ENCODE measurements at regions not wholly inside any gene's neighbourhood (a gene's known extent, or its start where the extent isn't known, plus 50 kb on each side); places are given as distances from the start of the nearest gene placed in this dataset.

DNA sequence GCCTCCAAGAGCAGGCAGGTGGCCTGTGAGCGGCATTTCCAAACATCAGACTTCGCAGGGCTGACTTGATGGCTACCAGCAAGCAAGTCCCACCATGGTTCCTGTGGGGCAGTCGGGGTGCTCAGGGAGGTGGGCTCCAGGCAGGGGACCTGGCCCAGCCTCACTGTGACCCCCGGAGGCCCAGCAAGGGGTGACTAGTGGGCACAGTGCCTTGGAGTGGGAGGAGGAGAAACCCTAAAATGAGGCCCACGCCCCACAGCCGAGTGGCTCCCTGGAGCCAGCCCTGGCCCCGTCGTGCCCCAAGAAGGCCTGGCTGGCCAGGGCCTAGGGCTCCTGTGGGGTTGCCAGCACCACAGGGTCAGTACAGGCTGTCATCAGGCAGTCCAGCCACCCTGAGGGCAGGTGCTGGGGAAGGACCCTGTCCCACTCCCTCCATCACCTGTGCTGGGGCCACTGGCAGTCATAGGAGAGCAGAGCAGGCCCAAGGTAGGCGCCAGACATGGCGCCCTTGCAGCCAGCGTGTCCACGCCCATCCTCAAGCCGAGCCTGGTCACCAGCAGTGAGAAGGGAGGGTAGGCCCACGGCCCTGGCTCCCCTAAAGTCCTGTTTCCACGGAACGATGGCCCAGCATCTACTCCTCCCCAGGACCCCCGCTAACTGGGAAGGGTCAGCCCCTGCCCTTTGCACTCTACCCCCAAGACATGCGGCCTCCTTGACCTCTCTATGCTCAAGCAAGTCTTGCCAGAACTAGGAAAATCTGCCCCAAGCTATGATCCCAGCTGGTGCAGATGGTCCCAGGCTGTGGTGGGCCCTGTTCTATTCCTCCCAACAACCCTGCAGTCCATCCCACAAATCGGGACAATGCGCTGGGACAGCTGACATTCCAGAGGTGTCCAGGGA, 144.2 kb upstream of the C14orf180 start:
- Mint-ChIP-seq H3K4me1 (no peaks in the 10 kb centered on the region), H3K36me3 (no peaks in the 10 kb centered on the region), H3K4me3 (no peak overlapping the region), H3K27ac (no peak overlapping the region), H3K9me3 (peaks cover 0 to 3% (median 0%) of the 10 kb centered on the region in 7 donors), H3K27me3 (peaks cover 0 to 18% (median 8%) of the 10 kb centered on the region in 3 donors)
- ATAC-seq (ENCODE audit: low read depth in 2 of 2) (no peak), DNase-seq (no peak)

GRCh38 chr14:104436047-104436591, 143.4 kb upstream of the C14orf180 start:
- no peaks in the 10 kb centered on the region for H3K4me1 Mint-ChIP-seq
- no peaks in the 10 kb centered on the region for H3K36me3 Mint-ChIP-seq
- ATAC-seq (ENCODE audit: low read depth in 2 of 2): no peak
- H3K4me3 Mint-ChIP-seq: no peak overlapping the region
- no peaks in the 10 kb centered on the region for H3K9me3 Mint-ChIP-seq
- H3K27ac Mint-ChIP-seq: no peak overlapping the region
- peaks cover 0 to 17% (median 6%) of the 10 kb centered on the region in 3 donors for H3K27me3 Mint-ChIP-seq
- no peak for DNase-seq

DNA sequence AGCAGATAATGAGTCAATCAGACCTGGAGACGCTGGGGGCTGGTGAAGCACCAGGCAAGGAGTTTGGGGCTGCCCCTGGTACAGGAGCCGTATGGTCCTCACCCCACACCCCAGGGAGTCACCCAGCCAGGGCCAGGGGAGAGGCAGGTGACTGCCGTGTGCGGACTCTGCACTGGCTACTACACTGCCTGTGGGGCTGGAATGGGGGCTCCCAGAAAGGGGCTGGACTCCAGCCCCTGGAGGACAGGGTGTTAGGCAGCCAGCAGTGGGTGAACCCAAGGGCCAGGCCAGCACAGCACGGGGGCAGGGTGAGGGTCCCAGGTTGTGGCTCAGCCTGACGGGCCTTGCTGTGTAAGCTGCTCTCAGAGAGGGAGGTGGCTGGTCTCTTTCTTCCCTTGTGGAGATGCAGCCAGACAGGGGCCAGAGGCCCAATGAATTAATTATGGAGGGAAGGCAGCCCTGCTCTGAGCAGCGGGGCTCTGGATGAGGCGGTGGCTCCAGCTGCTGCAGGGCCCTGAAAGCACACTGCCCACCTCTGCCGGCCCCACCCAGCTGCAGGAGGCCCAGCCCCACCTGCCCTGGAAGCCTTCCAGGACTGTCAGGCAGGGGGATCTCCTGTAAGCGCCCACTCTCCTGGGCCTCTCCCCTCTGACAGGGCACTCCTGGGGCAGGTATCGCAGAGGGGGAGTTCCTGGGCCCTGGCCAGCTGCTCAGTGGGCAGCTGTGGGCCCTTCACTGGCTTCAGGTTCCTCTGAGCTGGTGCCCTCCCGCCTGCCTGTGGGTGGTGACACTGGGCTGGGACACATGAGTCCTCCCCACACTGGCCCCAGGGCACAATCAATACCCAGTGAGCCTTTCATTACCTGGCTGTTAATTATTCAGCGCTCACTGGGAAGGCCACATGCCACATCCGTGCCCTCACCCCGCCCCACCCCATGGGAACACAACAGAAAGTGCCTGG, 142.5 kb upstream of the C14orf180 start:
- peaks cover 0 to 18% (median 7%) of the 10 kb centered on the region in 3 donors for H3K27me3 Mint-ChIP-seq
- no peaks in the 10 kb centered on the region for H3K9me3 Mint-ChIP-seq
- peak overlapping the region in 1 of 6 donors; percentile 42 for H3K27ac Mint-ChIP-seq
- DNase-seq: no peak
- no peak overlapping the region for H3K4me3 Mint-ChIP-seq
- no peaks in the 10 kb centered on the region for H3K36me3 Mint-ChIP-seq
- no peak for ATAC-seq (ENCODE audit: low read depth in 2 of 2)
- no peaks in the 10 kb centered on the region for H3K4me1 Mint-ChIP-seq

GRCh38 chr14:104437703-104438102, 141.9 kb upstream of the C14orf180 start:
- ATAC-seq (ENCODE audit: low read depth in 2 of 2): no peak

GRCh38 chr14:104438166-104438887, 141.2 kb upstream of the C14orf180 start:
- Mint-ChIP-seq H3K9me3 (no peaks in the 10 kb centered on the region), H3K27ac (no peak overlapping the region), H3K4me1 (no peaks in the 10 kb centered on the region), H3K36me3 (no peaks in the 10 kb centered on the region), H3K27me3 (peaks cover 0 to 18% (median 7%) of the 10 kb centered on the region in 3 donors), H3K4me3 (no peak overlapping the region)
- ATAC-seq (ENCODE audit: low read depth in 2 of 2) (no peak), DNase-seq (no peak)

More at GRCh38 chr14:104437703-104438102, 141.9 kb upstream of the C14orf180 start:
- Mint-ChIP-seq H3K9me3 (no peaks in the 10 kb centered on the region), H3K36me3 (no peaks in the 10 kb centered on the region), H3K4me1 (no peaks in the 10 kb centered on the region), H3K4me3 (no peak overlapping the region), H3K27me3 (peaks cover 0 to 18% (median 7%) of the 10 kb centered on the region in 3 donors), H3K27ac (peak overlapping the region in 1 of 6 donors; percentile 42)
- DNase-seq: no peak

DNA sequence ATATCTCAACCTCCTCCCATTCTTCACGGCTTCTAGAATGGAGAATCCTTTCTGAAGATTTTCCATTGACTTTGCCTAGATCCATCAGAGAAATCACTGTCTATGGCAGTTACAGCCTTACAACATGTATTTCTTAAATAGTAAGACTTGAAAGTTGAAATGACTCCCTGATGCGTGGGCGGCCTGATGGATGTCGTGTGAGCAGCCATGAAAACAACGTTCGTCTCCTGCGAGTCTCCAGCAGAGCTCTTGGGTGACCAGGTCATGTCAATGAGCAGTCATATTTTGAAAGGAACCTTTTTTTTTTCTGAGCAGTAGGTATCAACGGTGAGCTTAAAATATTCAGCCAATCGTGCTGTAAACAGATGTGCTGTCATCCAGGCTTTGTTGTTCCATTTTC, 139.9 kb upstream of the C14orf180 start:
- H3K27me3 Mint-ChIP-seq: peaks cover 0 to 18% (median 7%) of the 10 kb centered on the region in 3 donors
- no peak overlapping the region for H3K4me3 Mint-ChIP-seq
- no peak for DNase-seq
- no peaks in the 10 kb centered on the region for H3K36me3 Mint-ChIP-seq
- ATAC-seq (ENCODE audit: low read depth in 2 of 2): no peak
- peaks cover 0 to 7% (median 1%) of the 10 kb centered on the region in 7 donors for H3K9me3 Mint-ChIP-seq
- H3K27ac Mint-ChIP-seq: peak overlapping the region in 1 of 6 donors; percentile 41
- peaks cover 0 to 7% (median 7%) of the 10 kb centered on the region in 3 donors for H3K4me1 Mint-ChIP-seq

GRCh38 chr14:104440297-104440956, 139.1 kb upstream of the C14orf180 start:
- H3K4me1 Mint-ChIP-seq: peaks cover 0 to 8% (median 7%) of the 10 kb centered on the region in 3 donors
- H3K27ac Mint-ChIP-seq: peak overlapping the region in 1 of 6 donors; percentile 53
- no peak for ATAC-seq (ENCODE audit: low read depth in 2 of 2)
- H3K4me3 Mint-ChIP-seq: no peak overlapping the region
- H3K36me3 Mint-ChIP-seq: no peaks in the 10 kb centered on the region
- peaks cover 0 to 8% (median 2%) of the 10 kb centered on the region in 7 donors for H3K9me3 Mint-ChIP-seq
- DNase-seq: no peak
- H3K27me3 Mint-ChIP-seq: peaks cover 0 to 18% (median 10%) of the 10 kb centered on the region in 3 donors

- Mint-ChIP-seq H3K27ac (no peak overlapping the region), H3K4me3 (no peak overlapping the region), H3K27me3 (peaks cover 0 to 21% (median 19%) of the 10 kb centered on the region in 3 donors), H3K9me3 (peaks cover 0 to 8% (median 2%) of the 10 kb centered on the region in 7 donors), H3K36me3 (no peaks in the 10 kb centered on the region), H3K4me1 (peaks cover 0 to 8% (median 7%) of the 10 kb centered on the region in 3 donors)
- no peak for DNase-seq
- ATAC-seq (ENCODE audit: low read depth in 2 of 2): no peak
Measured at GRCh38 chr14:104441275-104442106, 138.1 kb upstream of the C14orf180 start.

- no peak for ATAC-seq (ENCODE audit: low read depth in 2 of 2)
- Mint-ChIP-seq H3K27ac (no peak overlapping the region), H3K36me3 (no peaks in the 10 kb centered on the region), H3K4me1 (peaks cover 0 to 8% (median 7%) of the 10 kb centered on the region in 3 donors), H3K27me3 (peaks cover 0 to 27% (median 21%) of the 10 kb centered on the region in 3 donors), H3K4me3 (no peak overlapping the region), H3K9me3 (peaks cover 0 to 8% (median 2%) of the 10 kb centered on the region in 7 donors)
- DNase-seq: no peak
Measured at GRCh38 chr14:104442107-104442551, 137.4 kb upstream of the C14orf180 start.

DNA sequence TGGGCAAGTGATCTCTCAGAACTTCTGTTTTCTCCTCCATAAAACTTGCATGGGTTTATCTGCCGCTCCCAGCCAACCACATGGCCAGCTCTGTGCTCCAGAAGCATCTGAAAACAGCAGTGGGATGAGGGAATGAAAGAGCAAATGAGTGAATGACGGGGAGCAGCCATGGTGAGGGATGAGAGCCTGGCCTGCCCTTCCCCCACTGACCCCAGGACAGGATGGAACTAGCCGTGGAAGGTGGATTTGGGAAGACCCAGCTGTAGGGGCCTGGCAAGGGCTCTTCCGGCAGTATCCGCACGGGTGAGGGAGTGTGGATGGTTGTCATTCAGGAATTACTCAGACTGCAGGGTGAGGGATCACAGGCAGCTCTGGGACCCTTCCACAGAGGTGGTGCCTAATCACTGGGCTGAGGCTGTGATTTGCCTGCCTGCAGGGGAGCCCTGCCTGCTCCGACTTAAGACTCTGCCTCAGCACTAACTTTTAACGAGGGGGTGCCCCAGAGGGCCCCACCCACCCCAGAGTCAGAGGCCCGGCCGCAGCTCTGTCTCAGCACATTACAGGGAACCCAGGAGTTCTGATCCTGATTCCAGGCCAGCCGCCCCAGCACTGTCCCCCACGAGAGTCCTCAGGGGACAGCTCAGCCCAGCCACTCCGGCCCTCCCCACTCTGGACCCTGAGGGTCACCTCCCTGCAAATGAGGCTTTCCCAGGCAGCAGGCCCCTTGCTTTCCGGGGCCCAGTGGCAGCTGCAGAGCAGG, 136.8 kb upstream of the C14orf180 start:
- Mint-ChIP-seq H3K9me3 (peaks cover 3 to 11% (median 4%) of the 10 kb centered on the region in 7 donors), H3K4me1 (peaks cover 0 to 10% (median 8%) of the 10 kb centered on the region in 3 donors), H3K4me3 (no peak overlapping the region), H3K27me3 (peaks cover 7 to 34% (median 28%) of the 10 kb centered on the region in 3 donors), H3K36me3 (peaks cover 2 to 5% of the 10 kb centered on the region in 2 donors), H3K27ac (no peak overlapping the region)
- ATAC-seq (ENCODE audit: low read depth in 2 of 2) (no peak), DNase-seq (no peak)

Data from naive B cell (primary cell).